BLaER1 treated with 17β-estradiol and CSF1 and Interleukin-3, amounts not matched to agents 10 nM and 100 nM (cell line): ENCODE measurements at regions not wholly inside any gene's neighbourhood (a gene's known extent, or its start where the extent isn't known, plus 50 kb on each side); places are given as distances from the start of the nearest gene placed in this dataset.

Experiments used
- H3K27ac ChIP-seq, 11 experiments: shearing (Covaris generic); formaldehyde crosslinking; 2 replicates each; pipeline ENCODE4 v1.8.1; 2022
- H3K27me3 ChIP-seq, 11 experiments: shearing (Covaris generic); formaldehyde crosslinking; 2 replicates each; pipeline ENCODE4 v1.8.1; 2022
- H3K36me3 ChIP-seq, 11 experiments: shearing (Covaris generic); formaldehyde crosslinking; 2 replicates each; pipeline ENCODE4 v1.8.1; 2022
- H3K4me1 ChIP-seq, 10 experiments: shearing (Covaris generic); formaldehyde crosslinking; 2 replicates each; pipeline ENCODE4 v1.8.1; 2022
- H3K4me2 ChIP-seq, 11 experiments: shearing (Covaris generic); formaldehyde crosslinking; 2 replicates each; pipeline ENCODE4 v1.8.1; 2022
- H3K4me3 ChIP-seq, 10 experiments: shearing (Covaris generic); formaldehyde crosslinking; 2 replicates each; pipeline ENCODE4 v1.8.1; 2022
- H3K9ac ChIP-seq, 11 experiments: shearing (Covaris generic); formaldehyde crosslinking; 2 replicates each; pipeline ENCODE4 v1.8.1; 2022
- H3K9me3 ChIP-seq, 11 experiments: shearing (Covaris generic); formaldehyde crosslinking; replicated peaks in 1 of 11; 2 replicates each; pipeline ENCODE4 v1.8.1; 2022
- H4K20me1 ChIP-seq, 11 experiments: shearing (Covaris generic); formaldehyde crosslinking; 2 replicates each; pipeline ENCODE4 v1.8.1; 2022
- Cebpa-rat ChIP-seq, 11 experiments: shearing (Covaris generic); IDR thresholded peaks; 2 replicates each; pipeline ENCODE4 v1.8.1; 2022

- Histone ChIP-seq H3K36me3 (no peaks in the 10 kb centered on the region), H3K4me2 (peak overlapping the region in 3 of 11 experiments; percentile 38 to 64 (median 64); a peak in 6 of 22 replicates), H3K9ac (no peak overlapping the region), H3K4me1 (peaks cover 25 to 42% (median 33%) of the 10 kb centered on the region in 10 experiments), H3K9me3 (no peaks in the 10 kb centered on the region), H3K27ac (peak overlapping the region in 1 of 11 experiments; percentile 45; a peak in 2 of 22 replicates), H3K4me3 (no peak overlapping the region), H3K27me3 (peaks cover 0 to 3% (median 0%) of the 10 kb centered on the region in 11 experiments; a peak in 1 of 22 replicates), H4K20me1 (no peaks in the 10 kb centered on the region)
- TF ChIP-seq Cebpa-rat (IDR thresholded peaks at IDR 0.05), result no peak
Measured at GRCh38 chr5:2184563-2185540, 302.1 kb upstream of the IRX4 start.

GRCh38 chr5:2184026-2184366, 301.3 kb upstream of the IRX4 start:
- H3K36me3 ChIP-seq, result no peaks in the 10 kb centered on the region
- H4K20me1 ChIP-seq, result no peaks in the 10 kb centered on the region
- H3K27me3 ChIP-seq, result peaks cover 0 to 3% (median 0%) of the 10 kb centered on the region in 11 experiments; a peak in 1 of 22 replicates
- no peaks in the 10 kb centered on the region for H3K9me3 ChIP-seq
- peak overlapping the region; percentile 29 to 64 (median 57); a peak in 21 of 22 replicates for H3K4me2 ChIP-seq
- TF ChIP-seq Cebpa-rat (IDR thresholded peaks at IDR 0.05), result no peak
- peak overlapping the region in 2 of 11 experiments; percentile 41 to 45; a peak in 3 of 22 replicates for H3K27ac ChIP-seq
- peaks cover 25 to 42% (median 33%) of the 10 kb centered on the region in 10 experiments for H3K4me1 ChIP-seq
- no peak overlapping the region for H3K9ac ChIP-seq
- no peak overlapping the region for H3K4me3 ChIP-seq

GRCh38 chr5:2183154-2184025, 300.7 kb upstream of the IRX4 start:
- Histone ChIP-seq H3K27ac (peak overlapping the region in 2 of 11 experiments; percentile 41 to 45; a peak in 3 of 22 replicates), H3K9me3 (no peaks in the 10 kb centered on the region), H3K4me3 (no peak overlapping the region), H3K27me3 (peaks cover 0 to 3% (median 0%) of the 10 kb centered on the region in 11 experiments; a peak in 1 of 22 replicates), H3K4me1 (peaks cover 25 to 38% (median 33%) of the 10 kb centered on the region in 10 experiments), H4K20me1 (no peaks in the 10 kb centered on the region), H3K4me2 (peak overlapping the region; percentile 29 to 64 (median 57); a peak in 21 of 22 replicates), H3K9ac (no peak overlapping the region), H3K36me3 (no peaks in the 10 kb centered on the region)
- no peak for TF ChIP-seq Cebpa-rat (IDR thresholded peaks at IDR 0.05)

GRCh38 chr5:2182020-2182419, 299.3 kb upstream of the IRX4 start:
- Histone ChIP-seq H3K4me1 (peaks cover 18 to 29% (median 25%) of the 10 kb centered on the region in 10 experiments), H3K4me3 (no peak overlapping the region), H3K27ac (no peak overlapping the region), H3K4me2 (no peak overlapping the region), H4K20me1 (no peaks in the 10 kb centered on the region), H3K9me3 (no peaks in the 10 kb centered on the region), H3K27me3 (peaks cover 0 to 3% (median 0%) of the 10 kb centered on the region in 11 experiments; a peak in 1 of 22 replicates), H3K36me3 (no peaks in the 10 kb centered on the region), H3K9ac (no peak overlapping the region)
- TF ChIP-seq Cebpa-rat (IDR thresholded peaks at IDR 0.05), result no peak

- Histone ChIP-seq H4K20me1 (no peaks in the 10 kb centered on the region), H3K9me3 (no peaks in the 10 kb centered on the region), H3K27ac (no peak overlapping the region), H3K36me3 (no peaks in the 10 kb centered on the region), H3K27me3 (peaks cover 0 to 3% (median 0%) of the 10 kb centered on the region in 11 experiments; a peak in 1 of 22 replicates), H3K4me1 (peaks cover 13 to 24% (median 21%) of the 10 kb centered on the region in 10 experiments), H3K4me3 (no peak overlapping the region), H3K9ac (no peak overlapping the region), H3K4me2 (no peak overlapping the region)
- no peak for TF ChIP-seq Cebpa-rat (IDR thresholded peaks at IDR 0.05)
Measured at GRCh38 chr5:2181557-2181956, 298.8 kb upstream of the IRX4 start.

GRCh38 chr5:2181149-2181548, 298.4 kb upstream of the IRX4 start:
- H3K4me2 ChIP-seq, result no peak overlapping the region
- no peak for TF ChIP-seq Cebpa-rat (IDR thresholded peaks at IDR 0.05)
- H4K20me1 ChIP-seq, result no peaks in the 10 kb centered on the region
- no peaks in the 10 kb centered on the region for H3K27me3 ChIP-seq
- no peaks in the 10 kb centered on the region for H3K9me3 ChIP-seq
- no peak overlapping the region for H3K9ac ChIP-seq
- H3K4me3 ChIP-seq, result no peak overlapping the region
- no peak overlapping the region for H3K27ac ChIP-seq
- no peaks in the 10 kb centered on the region for H3K36me3 ChIP-seq
- peaks cover 9 to 20% (median 17%) of the 10 kb centered on the region in 10 experiments for H3K4me1 ChIP-seq

GRCh38 chr5:2180456-2180855, 297.7 kb upstream of the IRX4 start:
- Histone ChIP-seq H3K36me3 (no peaks in the 10 kb centered on the region), H3K9ac (no peak overlapping the region), H3K9me3 (no peaks in the 10 kb centered on the region), H4K20me1 (no peaks in the 10 kb centered on the region; a peak in 1 of 22 replicates), H3K27me3 (no peaks in the 10 kb centered on the region), H3K27ac (no peak overlapping the region), H3K4me3 (no peak overlapping the region), H3K4me2 (no peak overlapping the region), H3K4me1 (peaks cover 7 to 20% (median 13%) of the 10 kb centered on the region in 10 experiments)
- TF ChIP-seq Cebpa-rat (IDR thresholded peaks at IDR 0.05), result no peak

- no peaks in the 10 kb centered on the region for H3K27me3 ChIP-seq
- no peak overlapping the region for H3K27ac ChIP-seq
- no peak overlapping the region for H3K4me2 ChIP-seq
- peaks cover 7 to 20% (median 13%) of the 10 kb centered on the region in 10 experiments for H3K4me1 ChIP-seq
- no peak for TF ChIP-seq Cebpa-rat (IDR thresholded peaks at IDR 0.05)
- H4K20me1 ChIP-seq, result no peaks in the 10 kb centered on the region; a peak in 1 of 22 replicates
- no peak overlapping the region for H3K4me3 ChIP-seq
- H3K9ac ChIP-seq, result no peak overlapping the region
- H3K9me3 ChIP-seq, result no peaks in the 10 kb centered on the region
- H3K36me3 ChIP-seq, result no peaks in the 10 kb centered on the region
Measured at GRCh38 chr5:2179861-2180260, 297.1 kb upstream of the IRX4 start.

GRCh38 chr5:2178528-2178927, 295.8 kb upstream of the IRX4 start:
- H3K4me1 ChIP-seq, result peaks cover under 1 to 12% (median 5%) of the 10 kb centered on the region in 10 experiments
- H3K4me3 ChIP-seq, result no peak overlapping the region
- no peak overlapping the region for H3K27ac ChIP-seq
- H3K4me2 ChIP-seq, result no peak overlapping the region
- no peak overlapping the region for H3K9ac ChIP-seq
- no peak for TF ChIP-seq Cebpa-rat (IDR thresholded peaks at IDR 0.05)
- no peaks in the 10 kb centered on the region; a peak in 1 of 22 replicates for H4K20me1 ChIP-seq
- H3K36me3 ChIP-seq, result no peaks in the 10 kb centered on the region
- no peaks in the 10 kb centered on the region for H3K9me3 ChIP-seq
- H3K27me3 ChIP-seq, result no peaks in the 10 kb centered on the region
